NB4 (cell line): ENCODE measurements at regions not wholly inside any gene's neighbourhood (a gene's known extent, or its start where the extent isn't known, plus 50 kb on each side); places are given as distances from the start of the nearest gene placed in this dataset.

ENCODE experiments used
- MYC ChIP-seq: IDR thresholded peaks from 2 replicates; pipeline ENCODE4 v1.6.1; 2011; ENCODE audit warnings: low read depth, low read length
- POLR2A ChIP-seq: IDR thresholded peaks from 2 replicates; pipeline ENCODE4 v1.6.1; 2011; ENCODE audit warnings: mild to moderate bottlenecking; ENCODE audit not compliant: insufficient read length; ENCODE audit errors: extremely low read depth
- TF ChIP-seq, protein P1 (sequence below): IDR thresholded peaks from one replicate; pipeline ENCODE4 v1.5.1; 2012; ENCODE audit warnings: low read depth, low read length
- TF ChIP-seq, protein P2 (sequence below): IDR thresholded peaks from 2 replicates; pipeline ENCODE4 v1.6.1; 2011; ENCODE audit warnings: low read depth, low read length

DNA sequence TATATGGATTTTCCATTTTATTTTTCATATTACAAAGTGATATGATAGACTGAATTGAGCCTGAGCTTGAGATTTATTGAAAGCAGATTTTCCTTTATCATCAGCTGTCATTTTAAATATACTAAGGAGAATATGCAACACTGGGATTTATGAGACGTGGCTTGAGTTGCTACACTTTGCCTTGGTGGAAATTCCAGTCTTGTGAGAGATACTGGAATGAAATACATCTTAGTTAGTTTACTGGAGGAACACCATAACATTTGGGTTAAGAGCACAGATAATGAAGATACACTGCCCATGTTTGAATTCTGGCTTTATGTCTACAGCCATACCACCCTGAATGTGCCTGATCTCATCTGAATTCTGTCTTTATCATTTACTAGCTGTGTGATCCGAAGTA lies 86.5 kb upstream of the IFNGR1 start:
- TF ChIP-seq, protein P1, sequence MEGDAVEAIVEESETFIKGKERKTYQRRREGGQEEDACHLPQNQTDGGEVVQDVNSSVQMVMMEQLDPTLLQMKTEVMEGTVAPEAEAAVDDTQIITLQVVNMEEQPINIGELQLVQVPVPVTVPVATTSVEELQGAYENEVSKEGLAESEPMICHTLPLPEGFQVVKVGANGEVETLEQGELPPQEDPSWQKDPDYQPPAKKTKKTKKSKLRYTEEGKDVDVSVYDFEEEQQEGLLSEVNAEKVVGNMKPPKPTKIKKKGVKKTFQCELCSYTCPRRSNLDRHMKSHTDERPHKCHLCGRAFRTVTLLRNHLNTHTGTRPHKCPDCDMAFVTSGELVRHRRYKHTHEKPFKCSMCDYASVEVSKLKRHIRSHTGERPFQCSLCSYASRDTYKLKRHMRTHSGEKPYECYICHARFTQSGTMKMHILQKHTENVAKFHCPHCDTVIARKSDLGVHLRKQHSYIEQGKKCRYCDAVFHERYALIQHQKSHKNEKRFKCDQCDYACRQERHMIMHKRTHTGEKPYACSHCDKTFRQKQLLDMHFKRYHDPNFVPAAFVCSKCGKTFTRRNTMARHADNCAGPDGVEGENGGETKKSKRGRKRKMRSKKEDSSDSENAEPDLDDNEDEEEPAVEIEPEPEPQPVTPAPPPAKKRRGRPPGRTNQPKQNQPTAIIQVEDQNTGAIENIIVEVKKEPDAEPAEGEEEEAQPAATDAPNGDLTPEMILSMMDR, result no peak
- no peak for TF ChIP-seq POLR2A
- TF ChIP-seq, protein P2, sequence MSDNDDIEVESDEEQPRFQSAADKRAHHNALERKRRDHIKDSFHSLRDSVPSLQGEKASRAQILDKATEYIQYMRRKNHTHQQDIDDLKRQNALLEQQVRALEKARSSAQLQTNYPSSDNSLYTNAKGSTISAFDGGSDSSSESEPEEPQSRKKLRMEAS, result no peak
- no peak for TF ChIP-seq MYC
